Breast epithelium (tissue), 4 donors: ENCODE measurements at regions not wholly inside any gene's neighbourhood (a gene's known extent, or its start where the extent isn't known, plus 50 kb on each side); places are given as distances from the start of the nearest gene placed in this dataset.

Experiments
- DNase-seq, 2 donors: peaks; one replicate each; pipeline ENCODE4 v3.0.0-alpha.2; 2019; ENCODE audit warnings: low spot score in 2 of 2
- H3K27ac ChIP-seq, 2 donors: fragments of 200-600 bp; sonication (generic) in 1 of 2; one replicate each; pipeline ENCODE4 v1.5.1; 2016 to 2019; ENCODE audit warnings: mild to moderate bottlenecking in 1 of 2
- H3K27me3 ChIP-seq, 2 donors: fragments of 200-600 bp; sonication (generic) in 1 of 2; one replicate each; pipeline versions ENCODE4 v1.5.1 to v1.6.0; 2017 to 2019; ENCODE audit warnings: control low read depth in 1 of 2, mild to moderate bottlenecking in 1 of 2
- H3K36me3 ChIP-seq: fragments of 200-600 bp; one replicate; pipeline ENCODE4 v1.5.1; 2019
- H3K4me1 ChIP-seq, 2 donors: fragments of 200-600 bp; sonication (generic); one replicate each; pipeline ENCODE4 v1.5.1; 2016 to 2019; ENCODE audit warnings: control low read depth in 1 of 2
- H3K4me3 ChIP-seq, 3 donors: fragments of 200-600 bp; sonication (generic); 1 replicate in 2 of 3; 2 replicates in 1 of 3; pipeline ENCODE4 v1.5.1; 2016 to 2019; ENCODE audit warnings: mild to moderate bottlenecking in 3 of 3, moderate library complexity in 2 of 3
- H3K9me3 ChIP-seq, 2 donors: fragments of 200-600 bp; sonication (generic) in 1 of 2; one replicate each; pipeline ENCODE4 v1.5.1; 2016 to 2019; ENCODE audit warnings: control low read depth in 1 of 2
- POLR2A ChIP-seq: fragments of 450-650 bp; IDR thresholded peaks from one replicate; pipeline ENCODE4 v1.6.1; 2016; ENCODE audit warnings: antibody characterized with exemption, mild to moderate bottlenecking, moderate library complexity
- POLR2AphosphoS5 ChIP-seq, 3 donors: sonication (generic); formaldehyde crosslinking; IDR thresholded peaks; one replicate each; pipeline ENCODE4 v1.6.1; 2017; ENCODE audit warnings: antibody characterized with exemption in 3 of 3
- intact Hi-C: fragments of 100-400 bp; cut with DNase I; formaldehyde crosslinking; loops from one replicate; pipeline ENCODE4 v1.15.1; 2023; ENCODE audit warnings: low total_unique reads
- TF ChIP-seq, protein P1 (sequence below), 3 donors: fragments of 450-650 bp; IDR thresholded peaks; one replicate each; pipeline ENCODE4 v1.5.1; 2016 to 2017; ENCODE audit warnings: antibody characterized with exemption in 3 of 3, mild to moderate bottlenecking in 3 of 3, moderate library complexity in 3 of 3

GRCh38 chr12:126773012-126773411, 1494.0 kb upstream of the TMEM132C start:
- intact Hi-C loops = no loop called here

DNA sequence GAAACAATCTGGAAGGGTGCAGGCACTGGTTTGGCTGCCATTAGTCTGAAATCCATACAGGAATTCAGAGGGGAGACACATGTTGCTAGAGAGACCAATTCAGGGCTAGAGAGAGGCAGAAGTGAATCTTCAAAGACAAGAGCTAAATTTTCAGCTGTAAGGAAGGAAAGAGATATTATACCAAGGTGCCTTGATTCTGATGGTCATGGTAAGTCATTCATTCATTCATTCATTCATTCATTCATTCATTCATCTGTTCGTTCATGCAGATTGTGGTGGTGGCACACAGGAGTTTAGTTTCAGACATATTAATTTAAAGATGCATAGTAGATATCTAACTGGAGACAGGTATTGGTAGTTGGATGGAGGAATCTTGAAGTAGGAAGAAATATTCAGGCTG, 1493.5 kb upstream of the TMEM132C start:
- Histone ChIP-seq H3K4me3 (no peak overlapping the region), H3K4me1 (no peaks in the 10 kb centered on the region), H3K36me3 (no peaks in the 10 kb centered on the region), H3K27me3 (no peaks in the 10 kb centered on the region), H3K27ac (no peak overlapping the region), H3K9me3 (no peaks in the 10 kb centered on the region)
- no peak for DNase-seq
- TF ChIP-seq, protein P1, sequence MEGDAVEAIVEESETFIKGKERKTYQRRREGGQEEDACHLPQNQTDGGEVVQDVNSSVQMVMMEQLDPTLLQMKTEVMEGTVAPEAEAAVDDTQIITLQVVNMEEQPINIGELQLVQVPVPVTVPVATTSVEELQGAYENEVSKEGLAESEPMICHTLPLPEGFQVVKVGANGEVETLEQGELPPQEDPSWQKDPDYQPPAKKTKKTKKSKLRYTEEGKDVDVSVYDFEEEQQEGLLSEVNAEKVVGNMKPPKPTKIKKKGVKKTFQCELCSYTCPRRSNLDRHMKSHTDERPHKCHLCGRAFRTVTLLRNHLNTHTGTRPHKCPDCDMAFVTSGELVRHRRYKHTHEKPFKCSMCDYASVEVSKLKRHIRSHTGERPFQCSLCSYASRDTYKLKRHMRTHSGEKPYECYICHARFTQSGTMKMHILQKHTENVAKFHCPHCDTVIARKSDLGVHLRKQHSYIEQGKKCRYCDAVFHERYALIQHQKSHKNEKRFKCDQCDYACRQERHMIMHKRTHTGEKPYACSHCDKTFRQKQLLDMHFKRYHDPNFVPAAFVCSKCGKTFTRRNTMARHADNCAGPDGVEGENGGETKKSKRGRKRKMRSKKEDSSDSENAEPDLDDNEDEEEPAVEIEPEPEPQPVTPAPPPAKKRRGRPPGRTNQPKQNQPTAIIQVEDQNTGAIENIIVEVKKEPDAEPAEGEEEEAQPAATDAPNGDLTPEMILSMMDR (IDR thresholded peaks at IDR 0.05) = no peak
- TF ChIP-seq POLR2A = no peak
- no peak for TF ChIP-seq POLR2AphosphoS5 (IDR thresholded peaks at IDR 0.05)
- intact Hi-C loops = no loop called here

More at GRCh38 chr12:126773012-126773411, 1494.0 kb upstream of the TMEM132C start:
- DNase-seq = no peak
- no peak overlapping the region for H3K27ac ChIP-seq
- H3K9me3 ChIP-seq = no peaks in the 10 kb centered on the region
- TF ChIP-seq, protein P1 (IDR thresholded peaks at IDR 0.05) = no peak
- TF ChIP-seq POLR2A (no peak), POLR2AphosphoS5 (IDR thresholded peaks at IDR 0.05) (no peak)
- H3K27me3 ChIP-seq = no peaks in the 10 kb centered on the region
- no peaks in the 10 kb centered on the region for H3K36me3 ChIP-seq
- H3K4me1 ChIP-seq = no peaks in the 10 kb centered on the region
- no peak overlapping the region for H3K4me3 ChIP-seq

DNA sequence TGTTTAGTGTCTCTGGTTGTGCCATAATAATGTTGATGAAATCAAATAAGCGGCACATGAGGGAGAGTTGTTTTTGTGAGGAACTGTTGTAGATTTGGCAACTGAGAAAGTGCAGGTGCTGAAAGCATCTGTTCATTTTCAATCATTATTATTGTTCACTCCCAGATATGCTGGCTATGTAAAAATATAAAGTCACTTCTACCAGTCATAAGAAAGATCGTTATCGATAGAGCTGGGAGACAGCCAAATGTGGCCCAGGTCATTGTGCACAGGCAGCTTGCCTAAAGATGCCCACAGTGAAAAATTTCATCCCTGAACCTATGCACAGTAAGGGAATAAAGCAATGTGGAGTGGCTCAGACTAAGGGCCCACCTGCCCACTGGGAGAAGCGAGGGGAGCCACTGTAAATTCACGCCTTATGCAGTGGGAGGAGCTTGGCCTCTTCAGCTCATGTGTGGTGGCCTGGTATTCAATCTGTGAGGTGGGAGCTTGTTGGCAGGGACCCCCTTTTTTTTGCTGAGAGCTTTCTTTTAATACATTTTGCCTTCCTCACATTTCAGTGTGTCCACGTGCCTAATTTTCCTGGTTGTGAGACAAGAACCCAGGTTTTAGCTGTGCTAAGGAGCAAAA, 1490.8 kb upstream of the TMEM132C start:
- no peak overlapping the region for H3K27ac ChIP-seq
- no peaks in the 10 kb centered on the region for H3K36me3 ChIP-seq
- no peaks in the 10 kb centered on the region for H3K27me3 ChIP-seq
- intact Hi-C loops = no loop called here
- no peak for DNase-seq
- no peak overlapping the region for H3K4me3 ChIP-seq
- TF ChIP-seq, protein P1 (IDR thresholded peaks at IDR 0.05) = no peak
- TF ChIP-seq POLR2AphosphoS5 (IDR thresholded peaks at IDR 0.05) (no peak), POLR2A (no peak)
- H3K4me1 ChIP-seq = no peaks in the 10 kb centered on the region
- no peaks in the 10 kb centered on the region for H3K9me3 ChIP-seq

DNA sequence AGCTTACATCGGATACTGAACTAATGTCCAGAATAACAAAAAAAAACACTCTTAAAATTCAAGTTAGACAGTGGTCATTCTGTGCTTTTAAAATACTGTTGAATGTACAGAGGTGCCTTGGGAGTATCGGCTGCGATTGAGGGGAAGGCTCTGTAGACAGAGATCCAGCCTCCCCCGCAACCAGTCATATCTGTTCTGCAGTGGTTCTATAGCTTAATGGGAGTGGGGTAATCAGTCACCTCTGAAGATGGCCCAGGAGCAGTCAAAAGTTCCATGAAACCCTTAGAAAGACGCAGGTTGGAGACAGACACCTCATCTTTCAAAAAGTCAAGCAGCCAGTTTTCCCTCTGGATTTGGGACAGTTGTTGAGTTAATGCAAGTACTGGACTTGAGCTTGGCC, 1486.6 kb upstream of the TMEM132C start:
- intact Hi-C loops = no loop called here
- H3K4me3 ChIP-seq = no peak overlapping the region
- DNase-seq = no peak
- H3K9me3 ChIP-seq = no peaks in the 10 kb centered on the region
- no peaks in the 10 kb centered on the region for H3K4me1 ChIP-seq
- no peaks in the 10 kb centered on the region for H3K36me3 ChIP-seq
- no peak overlapping the region for H3K27ac ChIP-seq
- TF ChIP-seq POLR2AphosphoS5 (IDR thresholded peaks at IDR 0.05) (no peak), POLR2A (no peak)
- TF ChIP-seq, protein P1 (IDR thresholded peaks at IDR 0.05) = no peak
- H3K27me3 ChIP-seq = no peaks in the 10 kb centered on the region

- no peak for DNase-seq
- H3K27ac ChIP-seq = no peak overlapping the region
- TF ChIP-seq POLR2A (no peak), POLR2AphosphoS5 (IDR thresholded peaks at IDR 0.05) (no peak)
- TF ChIP-seq, protein P1 (IDR thresholded peaks at IDR 0.05) = no peak
- intact Hi-C loops = no loop called here
- H3K27me3 ChIP-seq = no peaks in the 10 kb centered on the region
- no peaks in the 10 kb centered on the region for H3K4me1 ChIP-seq
- H3K36me3 ChIP-seq = no peaks in the 10 kb centered on the region
- no peak overlapping the region for H3K4me3 ChIP-seq
- H3K9me3 ChIP-seq = no peaks in the 10 kb centered on the region
Observed at GRCh38 chr12:126781593-126781992, 1485.4 kb upstream of the TMEM132C start.
